HG03025 (cell line): ENCODE measurements at regions not wholly inside any gene's neighbourhood (a gene's known extent, or its start where the extent isn't known, plus 50 kb on each side); places are given as distances from the start of the nearest gene placed in this dataset.

Experiments used
- ATAC-seq: cut with Tn5 transposase; IDR thresholded peaks from one replicate; pipeline ENCODE4 v1.9.1; 2021; ENCODE audit warnings: mild to moderate bottlenecking, moderate library complexity; ENCODE audit not compliant: unreplicated experiment, low FRiP score

DNA sequence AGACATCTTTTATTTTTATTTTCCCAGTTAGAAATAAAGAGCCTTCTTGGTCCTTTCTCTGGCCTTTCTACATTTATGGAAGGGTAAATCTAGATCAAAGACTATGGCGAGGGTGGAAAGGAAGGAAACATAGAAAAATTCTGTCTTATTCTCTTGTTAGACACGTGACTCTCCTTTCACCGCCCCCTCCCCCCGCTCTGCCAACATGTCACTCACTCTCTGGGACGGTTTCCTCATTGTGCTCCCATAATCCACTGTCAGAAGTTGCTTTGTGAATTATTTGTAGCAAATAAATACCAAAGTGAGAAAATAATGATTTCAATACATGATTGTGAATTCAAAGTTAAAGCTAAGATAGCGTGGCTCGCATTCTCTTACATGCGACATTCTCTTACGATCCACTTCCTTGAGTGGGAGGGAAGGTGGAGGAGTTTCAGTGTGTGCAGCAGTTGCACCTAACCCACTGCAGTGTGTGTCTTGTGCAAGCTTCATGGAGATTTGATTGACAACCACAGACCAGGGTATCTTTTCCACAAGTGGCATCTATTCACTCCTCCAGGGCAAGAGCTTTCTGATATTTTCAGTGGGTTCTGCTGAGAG is 423.0 kb upstream of the KIF2A start:
- ATAC-seq, result no peak

DNA sequence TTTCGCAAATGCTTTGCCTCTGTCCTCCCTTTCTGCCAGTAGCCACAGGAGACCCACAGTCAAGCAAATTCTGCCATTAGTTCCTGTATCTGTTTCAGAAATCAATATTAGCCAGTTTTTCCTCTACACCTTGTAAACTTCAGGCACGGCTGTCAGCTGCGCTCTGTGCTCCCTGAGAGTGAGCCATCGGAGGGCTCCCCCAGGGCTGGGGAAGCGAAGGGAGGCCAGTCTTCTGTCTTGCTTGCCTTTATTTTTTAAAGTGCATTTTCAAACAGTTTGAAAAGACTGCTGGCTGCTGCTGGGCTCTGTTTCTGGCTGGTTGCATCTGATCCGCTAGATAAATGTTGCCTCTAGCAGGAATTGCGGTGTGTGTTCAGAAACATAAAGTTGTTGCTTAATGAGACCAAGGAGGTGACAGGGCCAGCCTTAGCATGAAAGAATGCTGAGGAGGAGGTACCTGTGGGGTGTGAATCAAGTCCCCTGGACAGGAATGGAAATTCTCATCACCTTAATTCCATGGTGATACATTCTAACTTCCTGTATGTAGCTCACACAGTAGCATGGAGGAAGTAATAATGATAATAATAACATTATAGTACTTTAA is 421.7 kb upstream of the KIF2A start:
- no peak for ATAC-seq

GRCh38 chr5:61886214-61886613 is 419.8 kb upstream of the KIF2A start:
- no peak for ATAC-seq

GRCh38 chr5:61887271-61887670 is 418.7 kb upstream of the KIF2A start:
- no peak for ATAC-seq

- ATAC-seq, result no peak
Measured at GRCh38 chr5:61894046-61894445, 412.0 kb upstream of the KIF2A start.

DNA sequence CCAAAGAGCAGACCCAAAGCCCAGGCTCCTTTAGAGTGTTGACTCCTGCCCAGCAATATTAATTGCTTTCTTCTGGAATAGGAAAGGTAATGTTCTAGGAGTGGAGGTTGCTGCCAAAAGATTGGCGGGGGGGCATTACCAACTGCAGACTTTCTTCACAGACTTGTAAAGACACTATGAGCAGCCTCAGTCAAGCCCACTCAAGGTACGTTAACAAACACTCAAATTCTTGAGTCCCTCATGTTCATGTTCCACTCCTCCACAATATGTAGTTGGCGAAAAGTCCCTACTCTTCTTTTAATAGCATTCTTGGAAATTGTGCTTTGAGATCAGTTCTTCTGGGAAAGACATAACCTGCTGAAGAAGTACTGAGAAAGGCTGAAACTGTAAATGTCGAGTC is 409.2 kb upstream of the KIF2A start:
- ATAC-seq, result no peak

- no peak for ATAC-seq
Measured at GRCh38 chr5:61897251-61897650, 408.8 kb upstream of the KIF2A start.

DNA sequence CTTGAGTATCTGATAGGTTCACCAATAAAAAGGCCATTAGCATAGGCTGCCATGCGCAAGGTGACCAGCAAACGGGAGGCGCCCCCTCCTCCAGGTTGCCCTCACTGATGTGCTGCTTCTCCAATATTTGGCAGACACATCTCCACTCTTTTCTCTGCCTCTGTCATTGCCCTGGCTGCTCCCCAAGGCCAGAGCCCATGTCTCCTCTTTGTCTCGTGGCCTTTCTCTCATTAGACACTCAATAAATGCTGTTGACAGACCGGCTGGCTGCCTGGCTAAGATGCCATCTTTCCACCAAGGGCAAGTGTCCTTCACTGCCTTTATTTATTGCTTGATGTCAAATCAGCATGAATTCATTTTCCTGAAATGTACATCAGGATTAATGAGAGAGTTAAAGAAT is 404.0 kb upstream of the KIF2A start:
- no peak for ATAC-seq

GRCh38 chr5:61904730-61905129 is 401.3 kb upstream of the KIF2A start:
- ATAC-seq, result no peak

DNA sequence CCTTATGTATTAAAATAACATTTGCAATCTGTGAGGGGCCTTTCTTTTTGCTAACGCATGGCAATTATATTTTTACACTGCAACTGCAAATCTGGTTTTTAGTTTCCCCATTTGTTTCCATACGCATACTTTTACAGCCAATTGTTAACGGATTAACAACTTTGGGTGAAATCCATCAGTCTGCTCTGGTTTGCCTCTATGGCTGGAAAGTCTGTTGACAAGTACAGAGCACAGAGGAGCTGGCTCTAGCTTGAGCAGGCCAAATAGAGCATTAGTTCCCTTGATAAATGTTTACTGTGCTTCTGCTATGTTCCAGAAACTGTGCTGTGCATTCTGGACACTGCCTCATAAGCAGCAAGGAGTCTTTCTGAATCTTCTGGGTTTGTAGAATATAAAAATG is 400.4 kb upstream of the KIF2A start:
- ATAC-seq, result no peak

DNA sequence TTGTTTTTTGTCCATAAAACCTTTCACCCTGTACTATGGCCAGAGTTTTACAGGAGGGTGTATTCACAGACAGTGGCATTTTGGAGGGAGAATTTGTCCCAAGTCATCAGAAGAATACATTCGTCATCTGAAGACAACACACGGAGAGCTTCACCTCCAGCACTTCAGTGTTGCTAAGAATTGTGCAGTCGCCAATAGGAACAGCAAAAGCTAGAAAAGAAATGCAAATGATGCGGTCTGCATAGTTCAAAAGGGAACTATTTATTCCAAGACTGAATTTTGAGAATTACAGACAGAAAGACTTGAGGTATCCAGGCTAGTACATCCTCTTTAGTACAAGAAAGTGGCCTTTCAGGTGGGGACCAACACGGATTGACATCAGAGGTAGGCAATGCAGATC is 399.2 kb upstream of the KIF2A start:
- no peak for ATAC-seq

- no peak for ATAC-seq
Measured at GRCh38 chr5:61907995-61908394, 398.0 kb upstream of the KIF2A start.

DNA sequence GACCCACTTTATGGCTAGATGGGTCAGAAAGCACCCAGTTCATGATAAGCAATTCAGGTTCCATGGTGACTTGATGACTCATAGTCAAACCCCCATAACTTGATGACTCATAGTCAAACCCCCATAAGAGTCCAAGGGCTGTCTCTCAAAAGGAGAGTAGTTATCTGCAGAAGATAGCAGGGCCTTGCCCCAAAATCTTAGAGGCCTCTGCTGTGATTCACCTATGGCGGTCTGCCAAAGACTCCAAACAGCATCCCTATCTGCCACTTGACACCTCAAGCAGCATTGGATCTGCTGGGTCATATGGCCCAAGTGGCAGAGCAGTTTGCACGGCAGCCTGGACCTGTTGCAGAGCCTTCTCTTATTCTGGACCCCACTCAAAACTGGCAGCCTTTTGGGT is 395.2 kb upstream of the KIF2A start:
- no peak for ATAC-seq

DNA sequence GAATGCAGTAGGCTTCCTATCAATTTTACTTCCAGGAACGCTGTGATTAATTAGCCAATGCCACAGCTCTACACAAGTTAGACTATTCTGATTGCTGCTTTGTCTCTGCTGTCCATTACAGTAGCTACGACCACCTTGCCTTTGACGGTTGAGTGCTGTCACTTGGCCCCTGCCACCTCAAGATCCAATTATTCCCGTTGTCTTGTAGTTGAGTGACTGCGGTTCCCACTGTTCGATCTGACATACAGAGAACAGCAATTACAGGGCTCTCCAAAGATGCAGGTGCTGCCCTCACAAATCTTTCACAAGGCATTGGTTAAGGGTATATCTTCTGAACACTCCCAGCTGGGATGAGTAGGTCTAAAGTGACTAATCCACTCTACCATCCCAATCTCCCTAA is 393.4 kb upstream of the KIF2A start:
- ATAC-seq, result no peak

DNA sequence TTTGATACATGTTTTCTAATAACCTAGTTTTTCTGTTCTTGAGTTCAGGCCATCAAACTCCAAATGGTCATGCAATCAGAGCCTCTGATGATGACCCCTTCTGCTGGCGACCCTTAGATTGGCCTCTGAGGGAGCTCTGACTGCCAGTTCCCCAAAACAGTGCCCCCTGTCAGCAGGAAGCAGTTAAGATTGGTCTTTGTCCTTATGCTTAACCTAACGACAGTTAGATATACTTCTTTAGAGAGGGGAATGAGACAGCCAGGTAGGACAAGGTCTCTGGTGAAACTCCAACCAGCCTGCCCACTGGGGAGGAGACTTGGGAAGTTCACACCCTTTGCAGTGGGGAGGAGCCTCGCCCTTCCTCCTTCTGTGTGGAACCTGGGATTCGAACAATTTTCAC is 390.4 kb upstream of the KIF2A start:
- no peak for ATAC-seq

GRCh38 chr5:61916621-61917620 is 389.1 kb upstream of the KIF2A start:
- ATAC-seq, result no peak

GRCh38 chr5:61918611-61919010 is 387.4 kb upstream of the KIF2A start:
- no peak for ATAC-seq

- ATAC-seq, result no peak
Measured at GRCh38 chr5:61919920-61920319, 386.1 kb upstream of the KIF2A start.

- no peak for ATAC-seq
Measured at GRCh38 chr5:61924251-61924650, 381.8 kb upstream of the KIF2A start.

DNA sequence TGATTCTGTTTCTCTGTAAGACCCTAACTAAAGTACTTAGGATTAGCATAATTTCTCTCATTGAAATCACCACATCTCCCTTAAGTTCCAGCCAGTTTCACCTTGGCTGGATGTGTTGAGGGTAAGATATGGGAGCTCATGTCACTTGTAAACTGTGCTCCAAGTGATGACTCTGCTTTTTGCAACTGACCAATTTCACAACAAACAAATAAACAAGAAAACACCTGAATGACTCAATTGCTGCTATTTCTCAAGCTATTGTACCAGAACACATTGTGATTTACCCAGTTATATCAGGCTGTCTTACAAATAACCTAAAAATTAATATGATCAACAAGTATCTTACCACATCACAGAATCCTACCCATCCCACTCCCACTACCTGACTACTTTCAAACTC is 379.1 kb upstream of the KIF2A start:
- no peak for ATAC-seq

- ATAC-seq, result no peak
Measured at GRCh38 chr5:61931236-61931635, 374.8 kb upstream of the KIF2A start.
